Mucosa of stomach (tissue), 1 donor: ENCODE measurements at regions not wholly inside any gene's neighbourhood (a gene's known extent, or its start where the extent isn't known, plus 50 kb on each side); places are given as distances from the start of the nearest gene placed in this dataset.
"Not testable (repeated sequence)": the region's sequence is repeated elsewhere in the genome, so short reads cannot be mapped to it uniquely, and the experiment has no call there.

Source experiments
- H3K27me3 ChIP-seq: one replicate; pipeline ENCODE4 v1.7.0; 2013; ENCODE audit warnings: mild to moderate bottlenecking, low read length; ENCODE audit not compliant: control insufficient read depth, insufficient read depth
- H3K36me3 ChIP-seq: one replicate; pipeline ENCODE4 v1.7.0; 2013; ENCODE audit warnings: low read length; ENCODE audit not compliant: control insufficient read depth, insufficient read depth
- H3K4me1 ChIP-seq: one replicate; pipeline ENCODE4 v1.7.0; 2013; ENCODE audit warnings: mild to moderate bottlenecking, low read length; ENCODE audit not compliant: control insufficient read depth, insufficient read depth
- H3K4me3 ChIP-seq: one replicate; pipeline ENCODE4 v1.7.0; 2013; ENCODE audit warnings: low read length
- H3K9ac ChIP-seq: one replicate; pipeline ENCODE4 v1.7.0; 2013; ENCODE audit warnings: mild to moderate bottlenecking, low read length, moderate library complexity
- H3K9me3 ChIP-seq: one replicate; pipeline ENCODE4 v1.7.0; 2013; ENCODE audit warnings: mild to moderate bottlenecking, low read length, moderate library complexity; ENCODE audit not compliant: control insufficient read depth
- donor health status: Pancreatic carcinoma.

DNA sequence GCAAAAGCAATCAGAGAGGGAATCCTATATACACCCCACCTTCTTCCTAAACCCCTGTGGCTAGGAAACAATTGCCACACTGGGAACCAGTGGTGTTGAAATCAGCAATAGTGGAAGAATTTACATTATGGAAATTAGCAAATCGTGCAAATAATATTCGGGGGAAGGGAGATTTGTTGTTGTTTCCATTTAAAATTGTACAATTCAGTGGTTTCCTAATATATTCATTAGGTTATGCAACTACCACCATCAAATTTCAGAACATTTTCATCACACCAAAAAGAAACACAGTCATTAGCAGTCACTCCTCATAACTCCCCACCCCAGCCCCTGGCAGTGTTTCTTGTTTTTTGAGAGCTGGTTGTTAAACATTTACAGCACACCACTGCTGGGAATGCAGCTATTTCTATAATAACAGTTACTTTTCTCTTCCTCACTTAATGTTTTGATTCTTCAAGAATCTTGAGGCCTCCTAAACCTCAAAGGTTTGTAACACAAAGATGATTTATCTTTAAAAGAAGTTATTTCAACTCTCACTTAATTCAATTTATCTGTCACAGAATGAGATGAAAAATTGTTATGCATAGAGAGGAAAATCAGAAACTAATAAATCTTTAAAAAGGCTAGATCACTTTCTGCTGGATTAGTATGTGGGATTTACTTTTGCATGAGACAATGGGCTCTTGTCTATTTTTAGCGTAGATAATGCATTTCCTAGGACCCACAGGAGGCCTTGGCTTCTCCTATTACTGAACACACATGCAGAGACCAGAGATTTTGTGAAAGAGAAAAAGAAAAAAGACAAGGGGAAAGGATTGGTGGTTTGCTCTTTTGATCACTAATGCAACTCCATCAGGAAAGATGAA lies 91.8 kb upstream of the DAPK1 start:
- Histone ChIP-seq H3K4me3 (no peak overlapping the region), H3K36me3 (no peaks in the 10 kb centered on the region), H3K4me1 (no peaks in the 10 kb centered on the region), H3K9me3 (no peaks in the 10 kb centered on the region), H3K27me3 (no peaks in the 10 kb centered on the region), H3K9ac (no peak overlapping the region)

DNA sequence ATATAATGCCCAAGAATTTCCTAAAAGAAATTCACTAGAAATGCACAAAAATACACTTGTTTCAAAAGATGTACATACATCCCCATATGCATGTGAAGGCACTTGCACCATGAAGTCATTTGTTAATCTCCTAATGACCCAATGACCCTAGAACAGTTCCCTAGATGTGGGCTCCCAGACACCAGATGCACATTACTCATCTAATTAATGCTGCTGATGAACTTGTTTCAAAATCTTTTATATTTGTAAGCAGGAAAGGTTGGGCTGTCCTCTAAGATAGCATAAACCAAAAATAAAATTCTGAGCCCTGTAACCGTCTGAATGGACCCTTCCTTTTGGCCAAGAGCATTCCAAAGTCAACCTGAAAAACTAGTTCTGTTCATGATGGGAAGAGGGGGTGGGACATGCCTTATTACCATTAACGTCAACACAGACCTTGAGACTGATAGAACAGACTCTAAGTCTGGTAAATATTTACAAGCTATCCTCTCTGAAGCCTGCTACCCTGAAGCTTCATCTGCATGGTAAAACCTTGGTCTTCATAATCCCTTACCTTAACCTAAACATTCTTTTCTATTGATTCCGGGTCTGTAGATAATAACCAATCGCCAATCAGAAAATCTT lies 91.0 kb upstream of the DAPK1 start:
- Histone ChIP-seq H3K36me3 (no peaks in the 10 kb centered on the region), H3K9me3 (no peaks in the 10 kb centered on the region), H3K4me3 (no peak overlapping the region), H3K9ac (no peak overlapping the region), H3K4me1 (no peaks in the 10 kb centered on the region), H3K27me3 (no peaks in the 10 kb centered on the region)

DNA sequence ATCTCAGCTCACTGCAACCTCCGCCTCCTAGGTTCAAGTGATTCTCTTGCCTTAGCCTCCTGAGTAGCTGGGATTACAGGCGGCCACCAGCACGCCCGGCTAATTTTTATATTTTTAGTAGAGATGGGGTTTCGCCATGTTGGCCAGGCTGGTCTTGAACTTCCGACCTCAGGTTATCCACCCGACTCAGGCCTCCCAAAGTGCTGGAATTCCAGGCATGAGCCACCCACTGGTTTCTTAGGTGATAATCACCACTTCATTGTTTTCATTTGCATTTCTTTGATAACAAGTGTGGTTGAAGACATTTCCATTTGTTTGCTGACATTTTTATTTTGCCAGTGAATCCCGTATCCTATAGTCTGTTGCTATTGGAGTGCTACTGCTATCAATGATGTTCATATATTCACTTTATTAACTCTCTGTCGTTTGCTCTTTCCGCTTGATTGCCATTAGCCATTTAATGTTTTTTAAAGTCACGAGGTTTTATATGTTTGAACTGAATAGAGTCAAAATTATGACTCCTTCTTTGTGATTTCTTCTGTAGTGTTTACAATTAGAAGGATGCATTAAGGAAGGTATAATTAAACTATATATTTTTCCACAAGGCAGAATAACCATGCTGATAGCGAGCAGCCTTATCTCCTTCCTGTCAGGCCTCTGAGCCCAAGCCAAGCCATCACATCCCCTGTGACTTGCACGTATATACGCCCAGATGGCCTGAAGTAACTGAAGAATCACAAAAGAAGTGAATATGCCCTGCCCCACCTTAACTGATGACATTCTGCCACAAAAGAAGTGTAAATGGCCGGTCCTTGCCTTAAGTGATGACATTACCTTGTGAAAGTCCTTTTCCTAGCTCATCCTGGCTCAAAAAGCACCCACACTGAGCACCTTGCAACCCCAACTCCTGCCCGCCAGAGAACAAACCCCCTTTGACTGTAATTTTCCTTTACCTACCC lies 87.3 kb upstream of the DAPK1 start:
- not testable (repeated sequence) for H3K36me3 ChIP-seq, H3K9ac ChIP-seq, H3K9me3 ChIP-seq, H3K27me3 ChIP-seq, H3K4me3 ChIP-seq, H3K4me1 ChIP-seq

DNA sequence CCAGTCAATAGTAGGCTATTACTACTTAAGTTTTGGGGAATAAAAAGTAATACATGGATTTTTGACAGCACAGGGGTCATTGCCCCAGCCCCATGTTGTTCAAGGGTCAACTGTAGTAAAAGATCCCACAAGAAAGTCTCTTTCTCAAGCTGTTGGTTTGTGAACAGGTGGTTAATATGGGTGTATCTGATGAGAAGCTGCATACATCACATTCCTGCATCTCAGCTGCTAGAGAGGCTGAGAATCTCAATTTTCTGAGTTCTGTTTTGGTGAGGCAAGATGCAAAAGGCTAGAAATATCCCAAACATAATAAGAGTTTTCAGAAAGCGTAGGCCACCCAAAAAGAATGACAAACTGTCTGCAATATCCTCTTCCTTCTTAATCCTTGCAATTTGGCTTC lies 76.8 kb upstream of the DAPK1 start:
- Histone ChIP-seq H3K9me3 (no peaks in the 10 kb centered on the region), H3K9ac (no peak overlapping the region), H3K36me3 (no peaks in the 10 kb centered on the region)

DNA sequence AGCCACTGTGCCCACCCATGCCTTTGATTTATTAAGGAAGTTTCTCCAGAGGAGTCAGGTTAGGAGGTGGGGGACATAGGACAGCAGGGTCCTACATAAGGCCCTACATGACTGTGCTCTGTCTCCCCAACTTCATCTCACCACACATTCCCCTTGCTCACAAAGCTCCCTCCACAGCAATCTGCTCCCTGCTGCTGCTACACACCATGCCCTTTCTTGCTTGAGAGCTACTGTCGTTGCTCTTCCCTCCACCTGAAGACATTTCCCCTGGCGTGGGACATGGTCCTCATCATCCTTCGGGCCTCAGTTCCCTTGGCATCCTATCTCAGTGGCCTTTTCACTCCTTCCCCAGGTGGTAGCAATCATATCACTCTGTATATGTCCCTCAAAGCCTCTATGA lies 75.9 kb upstream of the DAPK1 start:
- H3K27me3 ChIP-seq, result no peaks in the 10 kb centered on the region
- no peak overlapping the region for H3K9ac ChIP-seq
- no peaks in the 10 kb centered on the region for H3K36me3 ChIP-seq
- H3K4me3 ChIP-seq, result no peak overlapping the region
- H3K4me1 ChIP-seq, result peaks cover 8% of the 10 kb centered on the region
- H3K9me3 ChIP-seq, result no peaks in the 10 kb centered on the region

More for the DNA sequence above, 76.8 kb upstream of the DAPK1 start:
- peaks cover 8% of the 10 kb centered on the region for H3K4me1 ChIP-seq
- H3K27me3 ChIP-seq, result no peaks in the 10 kb centered on the region
- H3K4me3 ChIP-seq, result no peak overlapping the region

DNA sequence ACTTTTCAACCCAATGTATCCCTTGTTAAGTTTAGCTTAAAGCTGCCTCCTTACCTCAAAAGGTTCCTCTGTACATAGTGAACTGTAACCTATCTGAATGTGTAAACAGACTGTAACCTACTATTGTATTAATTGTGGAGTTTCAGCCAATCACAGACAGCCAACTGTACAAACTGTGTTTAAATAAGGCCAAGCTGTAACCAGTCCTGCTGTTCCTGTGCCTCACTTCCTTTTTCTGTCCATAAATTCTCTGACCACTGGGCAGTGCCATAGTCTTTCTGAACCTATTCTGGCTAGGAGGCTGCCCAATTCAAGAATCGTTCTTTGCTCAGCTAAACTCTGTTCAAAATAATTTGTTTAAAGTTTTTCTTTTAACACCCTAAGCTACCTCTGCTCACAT lies 74.7 kb upstream of the DAPK1 start:
- Histone ChIP-seq H3K27me3 (no peaks in the 10 kb centered on the region), H3K4me1 (peaks cover 8% of the 10 kb centered on the region), H3K9ac (no peak overlapping the region), H3K4me3 (no peak overlapping the region), H3K36me3 (no peaks in the 10 kb centered on the region), H3K9me3 (no peaks in the 10 kb centered on the region)

DNA sequence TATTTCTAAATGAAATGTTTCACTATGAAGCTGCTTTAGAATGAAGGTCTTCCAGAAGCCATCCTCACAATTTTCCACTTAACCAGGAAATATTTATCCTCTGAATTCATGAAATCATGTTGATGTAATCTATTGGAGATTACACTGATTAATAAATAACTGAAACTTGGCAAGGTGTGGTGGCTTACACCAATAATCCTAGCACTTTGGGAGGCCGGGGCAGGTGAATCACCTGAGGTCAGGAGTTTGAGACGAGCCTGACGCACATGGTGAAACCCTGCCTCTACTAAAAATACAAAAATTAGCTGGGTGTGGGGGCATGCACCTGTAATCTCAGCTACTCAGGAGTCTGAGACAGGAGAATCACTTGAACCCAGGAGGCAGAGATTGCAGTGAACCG lies 73.8 kb upstream of the DAPK1 start:
- H3K4me1 ChIP-seq, H3K27me3 ChIP-seq, H3K36me3 ChIP-seq, H3K9me3 ChIP-seq, H3K4me3 ChIP-seq, H3K9ac ChIP-seq: not testable (repeated sequence)

DNA sequence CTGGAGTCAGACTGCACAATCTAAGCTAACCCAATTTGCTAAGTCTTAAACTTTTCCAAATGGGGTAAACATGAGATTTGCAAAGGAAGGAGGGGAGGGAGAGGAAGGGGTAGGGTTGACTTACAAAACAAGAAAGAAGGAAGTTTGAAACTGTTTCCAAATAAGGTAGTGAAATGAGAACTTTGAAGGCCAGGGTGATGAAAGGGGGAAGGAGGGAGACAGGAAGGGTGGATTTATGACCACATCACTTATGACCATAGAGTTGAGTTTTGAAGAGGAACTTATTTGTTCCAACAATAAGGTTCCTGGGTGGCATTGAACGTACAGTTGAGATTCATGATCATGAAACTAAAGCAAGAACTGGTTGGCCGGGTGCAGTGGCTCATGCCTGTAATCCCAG lies 72.5 kb upstream of the DAPK1 start:
- Histone ChIP-seq H3K9ac (no peak overlapping the region), H3K4me3 (no peak overlapping the region), H3K9me3 (no peaks in the 10 kb centered on the region), H3K27me3 (no peaks in the 10 kb centered on the region), H3K4me1 (peaks cover 8% of the 10 kb centered on the region), H3K36me3 (no peaks in the 10 kb centered on the region)

DNA sequence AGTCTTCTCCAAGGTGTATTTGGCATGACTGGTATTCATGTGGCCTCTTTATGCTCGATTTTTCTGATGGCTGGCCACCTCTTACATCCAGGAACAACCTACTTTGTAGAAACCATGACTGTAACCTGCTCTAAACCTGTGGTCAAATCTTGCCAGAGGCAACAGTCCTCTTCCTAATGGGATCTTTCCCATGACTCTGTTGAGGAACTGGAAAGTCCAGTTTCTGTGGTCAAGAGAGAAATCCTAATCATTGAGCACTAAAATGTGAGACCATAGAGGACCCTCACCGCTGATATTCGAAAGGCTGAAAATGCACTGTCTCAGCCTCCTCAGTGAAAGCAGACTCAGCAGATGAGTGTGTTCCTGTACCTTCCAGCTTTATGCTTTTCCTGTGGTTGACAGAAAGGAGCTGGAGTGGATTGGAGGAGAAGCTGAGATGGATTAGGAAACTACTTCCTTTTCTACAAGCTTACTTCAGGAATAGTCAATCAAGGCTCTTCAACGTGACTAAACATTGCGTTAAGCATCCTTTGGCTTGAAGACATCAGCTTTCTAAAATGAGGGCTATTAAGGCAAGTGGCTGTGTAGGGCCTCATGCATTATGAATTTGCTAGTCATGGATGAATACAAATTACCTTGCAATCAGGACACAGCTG lies 69.7 kb upstream of the DAPK1 start:
- no peaks in the 10 kb centered on the region for H3K9me3 ChIP-seq
- no peak overlapping the region for H3K4me3 ChIP-seq
- H3K36me3 ChIP-seq, result no peaks in the 10 kb centered on the region
- no peaks in the 10 kb centered on the region for H3K27me3 ChIP-seq
- no peak overlapping the region for H3K9ac ChIP-seq
- peaks cover 4% of the 10 kb centered on the region for H3K4me1 ChIP-seq

DNA sequence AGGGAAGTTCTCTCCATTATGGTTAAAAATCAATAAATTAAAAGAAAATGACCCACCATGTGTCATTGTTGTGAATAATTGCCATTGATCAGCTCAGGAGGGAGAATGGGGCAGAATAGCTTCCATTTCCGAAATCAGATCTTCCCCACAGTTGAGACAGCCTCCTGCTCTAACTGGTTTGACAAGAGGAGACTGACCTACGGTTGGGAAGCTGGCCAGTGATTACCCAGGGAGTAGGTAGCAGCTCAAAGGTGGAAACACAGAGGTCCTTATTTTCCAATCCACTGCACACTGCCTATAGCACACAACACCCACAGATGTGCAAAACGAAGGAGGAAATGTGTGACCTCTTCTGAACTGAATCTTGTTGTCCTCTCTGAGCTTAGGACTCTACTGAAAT lies 69.0 kb upstream of the DAPK1 start:
- Histone ChIP-seq H3K27me3 (no peaks in the 10 kb centered on the region), H3K9me3 (no peaks in the 10 kb centered on the region)

DNA sequence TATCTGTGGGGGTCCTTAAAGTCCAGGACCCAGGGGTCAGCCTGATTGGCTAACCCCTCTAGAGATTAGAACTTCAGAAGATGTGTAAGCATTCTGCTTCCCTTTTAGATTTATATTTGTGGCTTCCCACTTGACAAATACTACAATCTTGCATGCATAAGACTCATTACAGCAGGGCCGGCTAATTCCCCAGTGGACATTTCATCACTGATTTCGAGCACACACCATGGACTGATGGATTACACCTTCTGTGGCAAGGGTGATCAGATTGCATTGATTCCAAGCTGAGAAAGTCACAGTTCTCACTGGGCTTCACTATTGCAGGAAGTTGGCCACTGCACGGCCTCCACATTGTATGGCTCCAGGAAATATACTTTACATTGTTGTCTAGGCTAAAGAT lies 65.8 kb upstream of the DAPK1 start:
- no peaks in the 10 kb centered on the region for H3K9me3 ChIP-seq
- no peaks in the 10 kb centered on the region for H3K4me1 ChIP-seq
- no peaks in the 10 kb centered on the region for H3K36me3 ChIP-seq
- no peaks in the 10 kb centered on the region for H3K27me3 ChIP-seq
- H3K4me3 ChIP-seq, result no peak overlapping the region
- no peak overlapping the region for H3K9ac ChIP-seq

More for the DNA sequence above, 69.0 kb upstream of the DAPK1 start:
- H3K36me3 ChIP-seq, result no peaks in the 10 kb centered on the region
- no peaks in the 10 kb centered on the region for H3K4me1 ChIP-seq
- no peak overlapping the region for H3K4me3 ChIP-seq
- no peak overlapping the region for H3K9ac ChIP-seq
